Stomach (tissue), 4 donors: ENCODE measurements at regions not wholly inside any gene's neighbourhood (a gene's known extent, or its start where the extent isn't known, plus 50 kb on each side); places are given as distances from the start of the nearest gene placed in this dataset.

ENCODE experiments used
- CTCF ChIP-seq, 7 experiments: fragments of 450-650 bp in 4 of 7; fragments of 200-600 bp in 3 of 7; sonication (generic) in 3 of 7; IDR thresholded peaks; one replicate each; pipeline ENCODE4 v1.5.1; 2016 to 2019; ENCODE audit warnings: antibody characterized with exemption in 7 of 7, control low read depth in 2 of 7, mild to moderate bottlenecking in 1 of 7
- EP300 ChIP-seq: sonication (generic); formaldehyde crosslinking; IDR thresholded peaks from one replicate; pipeline ENCODE4 v1.6.1; 2017; ENCODE audit warnings: antibody characterized with exemption
- POLR2A ChIP-seq, 4 donors: fragments of 450-650 bp; IDR thresholded peaks; one replicate each; pipeline ENCODE4 v1.6.1; 2016; ENCODE audit warnings: antibody characterized with exemption in 4 of 4, control low read depth in 2 of 4, mild to moderate bottlenecking in 1 of 4, moderate library complexity in 1 of 4
- POLR2AphosphoS5 ChIP-seq, 3 donors: sonication (generic); formaldehyde crosslinking; IDR thresholded peaks; one replicate each; pipeline ENCODE4 v1.6.1; 2016; ENCODE audit warnings: antibody characterized with exemption in 3 of 3

GRCh38 chr5:125126050-125126449 is 379.6 kb upstream of the ZNF608 start:
- TF ChIP-seq CTCF (IDR thresholded peaks at IDR 0.05) (no peak), POLR2AphosphoS5 (IDR thresholded peaks at IDR 0.05) (no peak), POLR2A (IDR thresholded peaks at IDR 0.05) (no peak), EP300 (no peak)
